Naive B cell (primary cell): ENCODE measurements at regions not wholly inside any gene's neighbourhood (a gene's known extent, or its start where the extent isn't known, plus 50 kb on each side); places are given as distances from the start of the nearest gene placed in this dataset.

Experiments used
- ATAC-seq, 2 donors: fragments of 150-1000 bp; cut with Tn5 transposase; 2 replicates each; pipeline ENCODE4 v1.10.0; 2021; ENCODE audit warnings: low read depth in 2 of 2, mild to moderate bottlenecking in 2 of 2, moderate library complexity in 2 of 2
- DNase-seq: peaks from one replicate; pipeline ENCODE4 v3.0.0; 2022
- H3K27ac Mint-ChIP-seq, 6 donors: one replicate each; pipeline ENCODE4 v1.8.0; 2020 to 2022; ENCODE audit warnings: mild to moderate bottlenecking in 6 of 6, mixed read lengths in 6 of 6, moderate library complexity in 5 of 6, inconsistent platforms in 2 of 6
- H3K27me3 Mint-ChIP-seq, 3 donors: one replicate each; pipeline ENCODE4 v1.8.0; 2021 to 2022; ENCODE audit warnings: mixed read lengths in 3 of 3, mild to moderate bottlenecking in 1 of 3
- H3K36me3 Mint-ChIP-seq, 2 donors: one replicate each; pipeline ENCODE4 v1.8.0; 2020 to 2022; ENCODE audit warnings: mixed read lengths in 2 of 2, inconsistent platforms in 1 of 2, mild to moderate bottlenecking in 1 of 2
- H3K4me1 Mint-ChIP-seq, 3 donors: one replicate each; pipeline ENCODE4 v1.8.0; 2020 to 2022; ENCODE audit warnings: mixed read lengths in 3 of 3, inconsistent platforms in 1 of 3, mild to moderate bottlenecking in 1 of 3, moderate library complexity in 1 of 3
- H3K4me3 Mint-ChIP-seq, 8 donors: one replicate each; pipeline ENCODE4 v1.8.0; 2020 to 2022; ENCODE audit warnings: mild to moderate bottlenecking in 8 of 8, mixed read lengths in 8 of 8, moderate library complexity in 8 of 8, inconsistent platforms in 2 of 8
- H3K9me3 Mint-ChIP-seq, 7 donors: one replicate each; pipeline ENCODE4 v1.8.0; 2020 to 2022; ENCODE audit warnings: mixed read lengths in 7 of 7, mild to moderate bottlenecking in 5 of 7, inconsistent platforms in 2 of 7, moderate library complexity in 1 of 7

- ATAC-seq (no peak), DNase-seq (no peak)
- Mint-ChIP-seq H3K27me3 (no peaks in the 10 kb centered on the region), H3K36me3 (no peaks in the 10 kb centered on the region), H3K4me1 (no peaks in the 10 kb centered on the region), H3K4me3 (no peak overlapping the region), H3K27ac (no peak overlapping the region), H3K9me3 (no peaks in the 10 kb centered on the region)
These were observed 358.4 kb downstream of the BCKDHB start for GRCh38 chr6:80464901-80465300.

GRCh38 chr6:80463197-80463596 lies 356.7 kb downstream of the BCKDHB start:
- Mint-ChIP-seq H3K4me1 (no peaks in the 10 kb centered on the region), H3K9me3 (no peaks in the 10 kb centered on the region), H3K27me3 (no peaks in the 10 kb centered on the region), H3K27ac (no peak overlapping the region), H3K4me3 (no peak overlapping the region), H3K36me3 (no peaks in the 10 kb centered on the region)
- ATAC-seq (no peak), DNase-seq (no peak)

GRCh38 chr6:80460257-80460865 lies 353.9 kb downstream of the BCKDHB start:
- ATAC-seq (no peak), DNase-seq (no peak)
- Mint-ChIP-seq H3K9me3 (no peaks in the 10 kb centered on the region), H3K27ac (no peak overlapping the region), H3K36me3 (no peaks in the 10 kb centered on the region), H3K27me3 (no peaks in the 10 kb centered on the region), H3K4me3 (no peak overlapping the region), H3K4me1 (no peaks in the 10 kb centered on the region)

GRCh38 chr6:80457439-80457933 lies 351.0 kb downstream of the BCKDHB start:
- DNase-seq (no peak), ATAC-seq (no peak)
- no peak overlapping the region for H3K4me3 Mint-ChIP-seq
- H3K36me3 Mint-ChIP-seq: no peaks in the 10 kb centered on the region
- H3K9me3 Mint-ChIP-seq: no peaks in the 10 kb centered on the region
- no peaks in the 10 kb centered on the region for H3K4me1 Mint-ChIP-seq
- H3K27me3 Mint-ChIP-seq: no peaks in the 10 kb centered on the region
- H3K27ac Mint-ChIP-seq: no peak overlapping the region

GRCh38 chr6:80456724-80457438 lies 350.4 kb downstream of the BCKDHB start:
- DNase-seq (no peak), ATAC-seq (no peak)
- no peak overlapping the region for H3K27ac Mint-ChIP-seq
- H3K36me3 Mint-ChIP-seq: no peaks in the 10 kb centered on the region
- H3K9me3 Mint-ChIP-seq: no peaks in the 10 kb centered on the region
- H3K4me3 Mint-ChIP-seq: no peak overlapping the region
- no peaks in the 10 kb centered on the region for H3K4me1 Mint-ChIP-seq
- no peaks in the 10 kb centered on the region for H3K27me3 Mint-ChIP-seq

- no peak overlapping the region for H3K27ac Mint-ChIP-seq
- no peaks in the 10 kb centered on the region for H3K4me1 Mint-ChIP-seq
- H3K9me3 Mint-ChIP-seq: no peaks in the 10 kb centered on the region
- ATAC-seq (no peak), DNase-seq (no peak)
- no peaks in the 10 kb centered on the region for H3K36me3 Mint-ChIP-seq
- H3K27me3 Mint-ChIP-seq: no peaks in the 10 kb centered on the region
- H3K4me3 Mint-ChIP-seq: no peak overlapping the region
These were observed 348.3 kb downstream of the BCKDHB start for GRCh38 chr6:80454661-80455365.

GRCh38 chr6:80454197-80454596 lies 347.7 kb downstream of the BCKDHB start:
- H3K4me3 Mint-ChIP-seq: no peak overlapping the region
- no peaks in the 10 kb centered on the region for H3K4me1 Mint-ChIP-seq
- H3K27me3 Mint-ChIP-seq: no peaks in the 10 kb centered on the region
- no peaks in the 10 kb centered on the region for H3K36me3 Mint-ChIP-seq
- no peak for DNase-seq
- ATAC-seq: no peak
- H3K9me3 Mint-ChIP-seq: no peaks in the 10 kb centered on the region
- H3K27ac Mint-ChIP-seq: no peak overlapping the region

GRCh38 chr6:80449726-80450125 lies 343.3 kb downstream of the BCKDHB start:
- peaks cover 0 to 2% (median 0%) of the 10 kb centered on the region in 7 donors for H3K9me3 Mint-ChIP-seq
- H3K27ac Mint-ChIP-seq: peak overlapping the region in 1 of 6 donors; percentile 22
- no peak overlapping the region for H3K4me3 Mint-ChIP-seq
- DNase-seq (no peak), ATAC-seq (no peak)
- no peaks in the 10 kb centered on the region for H3K36me3 Mint-ChIP-seq
- H3K27me3 Mint-ChIP-seq: no peaks in the 10 kb centered on the region
- no peaks in the 10 kb centered on the region for H3K4me1 Mint-ChIP-seq

- Mint-ChIP-seq H3K27ac (no peak overlapping the region), H3K4me3 (no peak overlapping the region), H3K9me3 (peaks cover 0 to 2% (median 0%) of the 10 kb centered on the region in 7 donors), H3K4me1 (no peaks in the 10 kb centered on the region), H3K36me3 (no peaks in the 10 kb centered on the region), H3K27me3 (no peaks in the 10 kb centered on the region)
- DNase-seq (no peak), ATAC-seq (no peak)
These were observed 340.1 kb downstream of the BCKDHB start for GRCh38 chr6:80446454-80447045.

GRCh38 chr6:80445751-80446150 lies 339.3 kb downstream of the BCKDHB start:
- Mint-ChIP-seq H3K4me3 (no peak overlapping the region), H3K27me3 (no peaks in the 10 kb centered on the region), H3K4me1 (no peaks in the 10 kb centered on the region), H3K27ac (no peak overlapping the region), H3K36me3 (no peaks in the 10 kb centered on the region), H3K9me3 (peaks cover 0 to 2% (median 0%) of the 10 kb centered on the region in 7 donors)
- DNase-seq: no peak
- no peak for ATAC-seq

GRCh38 chr6:80442366-80442765 lies 335.9 kb downstream of the BCKDHB start:
- no peak for DNase-seq
- Mint-ChIP-seq H3K36me3 (no peaks in the 10 kb centered on the region), H3K9me3 (peaks cover 0 to 2% (median 0%) of the 10 kb centered on the region in 7 donors), H3K4me1 (no peaks in the 10 kb centered on the region), H3K4me3 (no peak overlapping the region), H3K27me3 (no peaks in the 10 kb centered on the region), H3K27ac (no peak overlapping the region)
- ATAC-seq: no peak

GRCh38 chr6:80441131-80441530 lies 334.7 kb downstream of the BCKDHB start:
- ATAC-seq (no peak), DNase-seq (no peak)
- H3K27ac Mint-ChIP-seq: no peak overlapping the region
- no peaks in the 10 kb centered on the region for H3K4me1 Mint-ChIP-seq
- H3K27me3 Mint-ChIP-seq: no peaks in the 10 kb centered on the region
- no peak overlapping the region for H3K4me3 Mint-ChIP-seq
- peaks cover 0 to 2% (median 0%) of the 10 kb centered on the region in 7 donors for H3K9me3 Mint-ChIP-seq
- H3K36me3 Mint-ChIP-seq: no peaks in the 10 kb centered on the region

- ATAC-seq: no peak
- no peaks in the 10 kb centered on the region for H3K27me3 Mint-ChIP-seq
- no peaks in the 10 kb centered on the region for H3K36me3 Mint-ChIP-seq
- no peak overlapping the region for H3K4me3 Mint-ChIP-seq
- DNase-seq: no peak
- no peaks in the 10 kb centered on the region for H3K4me1 Mint-ChIP-seq
- H3K9me3 Mint-ChIP-seq: peaks cover 0 to 2% (median 0%) of the 10 kb centered on the region in 7 donors
- H3K27ac Mint-ChIP-seq: no peak overlapping the region
These were observed 334.1 kb downstream of the BCKDHB start for GRCh38 chr6:80440496-80441115.
